HEK293T (cell line): ENCODE measurements at regions not wholly inside any gene's neighbourhood (a gene's known extent, or its start where the extent isn't known, plus 50 kb on each side); places are given as distances from the start of the nearest gene placed in this dataset.

Experiments used
- CTCF ChIA-PET: fragments of 350-600 bp; formaldehyde crosslinking; extraction: SDS; loops from one replicate; lab custom pipeline; 2021; ENCODE audit warnings: antibody characterized with exemption, inconsistent platforms; lab: Yijun Ruan, JAX
- POLR2A ChIA-PET: fragments of 350-600 bp; formaldehyde crosslinking; extraction: SDS; loops from one replicate; lab custom pipeline; 2020; ENCODE audit warnings: antibody characterized with exemption, inconsistent platforms; lab: Yijun Ruan, JAX
- DNase-seq: peaks from one replicate; pipeline ENCODE4 v3.0.0; 2012; ENCODE audit warnings: mixed read lengths; ENCODE audit errors: extremely low spot score
- ARNT ChIP-seq: fragments of 450-650 bp; IDR thresholded peaks from 2 replicates; pipeline ENCODE4 v1.6.1; 2017; ENCODE audit warnings: mild to moderate bottlenecking
- BHLHE40 ChIP-seq: fragments of 450-650 bp; IDR thresholded peaks from 2 replicates; pipeline ENCODE4 v1.6.1; 2016; ENCODE audit warnings: mild to moderate bottlenecking, moderate library complexity, borderline replicate concordance
- CTBP1 ChIP-seq: fragments of 450-650 bp; IDR thresholded peaks from 2 replicates; pipeline ENCODE4 v1.6.1; 2016; ENCODE audit warnings: borderline replicate concordance
- ELF4 ChIP-seq: fragments of 450-650 bp; IDR thresholded peaks from 2 replicates; pipeline ENCODE4 v1.6.1; 2017; ENCODE audit warnings: antibody characterized with exemption
- FOXA1 ChIP-seq: fragments of 450-650 bp; IDR thresholded peaks from 2 replicates; pipeline ENCODE4 v1.6.1; 2016; ENCODE audit warnings: mild to moderate bottlenecking
- FOXK2 ChIP-seq: fragments of 450-650 bp; IDR thresholded peaks from 2 replicates; pipeline ENCODE4 v1.6.1; 2016; ENCODE audit warnings: mild to moderate bottlenecking
- FOXM1 ChIP-seq: fragments of 450-650 bp; IDR thresholded peaks from 2 replicates; pipeline ENCODE4 v1.6.1; 2017; ENCODE audit warnings: mild to moderate bottlenecking, borderline replicate concordance
- HDGF ChIP-seq: fragments of 450-650 bp; IDR thresholded peaks from 2 replicates; pipeline ENCODE4 v1.6.1; 2017; ENCODE audit warnings: antibody characterized with exemption, borderline replicate concordance
- L3MBTL2 ChIP-seq: fragments of 450-650 bp; conservative IDR thresholded peaks from 2 replicates; pipeline ENCODE4 v1.6.1; 2016; ENCODE audit warnings: mild to moderate bottlenecking
- LEF1 ChIP-seq: fragments of 450-650 bp; IDR thresholded peaks from 2 replicates; pipeline ENCODE4 v1.6.1; 2017; ENCODE audit warnings: mild to moderate bottlenecking, borderline replicate concordance
- NFRKB ChIP-seq: fragments of 450-650 bp; IDR thresholded peaks from 2 replicates; pipeline ENCODE4 v1.6.1; 2016; ENCODE audit warnings: mild to moderate bottlenecking, moderate library complexity
- PKNOX1 ChIP-seq: fragments of 450-650 bp; IDR thresholded peaks from 2 replicates; pipeline ENCODE4 v1.6.1; 2016
- SP1 ChIP-seq: fragments of 450-650 bp; IDR thresholded peaks from 2 replicates; pipeline ENCODE4 v1.6.1; 2017
- SUZ12 ChIP-seq: fragments of 450-650 bp; IDR thresholded peaks from 2 replicates; pipeline ENCODE4 v1.6.1; 2016; ENCODE audit warnings: mild to moderate bottlenecking
- TARDBP ChIP-seq: fragments of 450-650 bp; IDR thresholded peaks from 2 replicates; pipeline ENCODE4 v1.6.1; 2016
- ZNF384 ChIP-seq: fragments of 450-650 bp; IDR thresholded peaks from 2 replicates; pipeline ENCODE4 v1.6.1; 2016

- no peak for DNase-seq
- ChIA-PET CTCF (no interaction called here), POLR2A (no interaction called here)
- TF ChIP-seq ARNT (no peak), SUZ12 (no peak), FOXM1 (no peak), FOXA1 (no peak), CTBP1 (no peak), LEF1 (no peak), BHLHE40 (no peak), PKNOX1 (no peak), SP1 (no peak), TARDBP (no peak), FOXK2 (no peak), ZNF384 (no peak), NFRKB (no peak), ELF4 (no peak), L3MBTL2 (no peak), HDGF (no peak)
These were observed 138.9 kb upstream of the PELI1 start for GRCh38 chr2:64283006-64283570.

- DNase-seq: no peak
- ChIA-PET CTCF (no interaction called here), POLR2A (no interaction called here)
- no peak for TF ChIP-seq FOXM1
- TF ChIP-seq PKNOX1: no peak
- TF ChIP-seq TARDBP: no peak
- TF ChIP-seq ZNF384: no peak
- no peak for TF ChIP-seq SP1
- no peak for TF ChIP-seq ARNT
- no peak for TF ChIP-seq BHLHE40
- no peak for TF ChIP-seq NFRKB
- TF ChIP-seq HDGF: no peak
- no peak for TF ChIP-seq SUZ12
- no peak for TF ChIP-seq FOXK2
- TF ChIP-seq FOXA1: no peak
- no peak for TF ChIP-seq L3MBTL2
- no peak for TF ChIP-seq ELF4
- no peak for TF ChIP-seq LEF1
- no peak for TF ChIP-seq CTBP1
These were observed 139.6 kb upstream of the PELI1 start for GRCh38 chr2:64283641-64284361.

- POLR2A ChIA-PET: no interaction called here
These were observed 140.5 kb upstream of the PELI1 start for GRCh38 chr2:64284751-64285150.

GRCh38 chr2:64287202-64287740 lies 143.1 kb upstream of the PELI1 start:
- ChIA-PET CTCF (no interaction called here), POLR2A (no interaction called here)
- TF ChIP-seq ARNT: no peak
- TF ChIP-seq FOXA1: no peak
- TF ChIP-seq ZNF384: no peak
- TF ChIP-seq SUZ12: no peak
- no peak for TF ChIP-seq PKNOX1
- no peak for TF ChIP-seq LEF1
- TF ChIP-seq NFRKB: no peak
- TF ChIP-seq L3MBTL2: no peak
- TF ChIP-seq FOXM1: no peak
- TF ChIP-seq CTBP1: no peak
- TF ChIP-seq SP1: no peak
- no peak for TF ChIP-seq BHLHE40
- no peak for TF ChIP-seq FOXK2
- no peak for TF ChIP-seq ELF4
- no peak for TF ChIP-seq HDGF
- TF ChIP-seq TARDBP: no peak
- no peak for DNase-seq

More at GRCh38 chr2:64284751-64285150, 140.5 kb upstream of the PELI1 start:
- DNase-seq: no peak
- TF ChIP-seq NFRKB: no peak
- no peak for TF ChIP-seq FOXM1
- TF ChIP-seq TARDBP: no peak
- TF ChIP-seq HDGF: no peak
- no peak for TF ChIP-seq SUZ12
- TF ChIP-seq ELF4: no peak
- TF ChIP-seq LEF1: no peak
- no peak for TF ChIP-seq ARNT
- TF ChIP-seq L3MBTL2: no peak
- TF ChIP-seq PKNOX1: no peak
- TF ChIP-seq FOXA1: no peak
- TF ChIP-seq ZNF384: no peak
- TF ChIP-seq BHLHE40: no peak
- no peak for TF ChIP-seq SP1
- TF ChIP-seq FOXK2: no peak
- no peak for TF ChIP-seq CTBP1
- CTCF ChIA-PET: no interaction called here
